ENCODE measurements at regions not wholly inside any gene's neighbourhood (a gene's known extent, or its start where the extent isn't known, plus 50 kb on each side); places are given as distances from the start of the nearest gene placed in this dataset.
A peak's percentile ranks its signal among the peaks of the same experiment; 100 is the strongest.
"Not testable (repeated sequence)": the region's sequence is repeated elsewhere in the genome, so short reads cannot be mapped to it uniquely, and the experiment has no call there.

- Histone ChIP-seq H3K27ac (peak overlapping the region; percentile 49 to 66), H3K4me3 (no peak overlapping the region), H3K4me1 (peaks cover 0 to 30% (median 6%) of the 10 kb centered on the region in 4 donors), H3K36me3 (no peaks in the 10 kb centered on the region), H3K9me3 (no peaks in the 10 kb centered on the region), H3K27me3 (no peaks in the 10 kb centered on the region)
- peak; percentile 71 for DNase-seq
- TF ChIP-seq CTCF (IDR thresholded peaks at IDR 0.05): no peak
- intact Hi-C loops (cut with DNase I; ENCODE audit: low total_unique reads): no loop called here
Measured at GRCh38 chr7:25456467-25457171, 228.3 kb upstream of the NPVF start.

- TF ChIP-seq CTCF (IDR thresholded peaks at IDR 0.05): no peak
- H3K27ac ChIP-seq: no peak overlapping the region
- peaks cover 0 to 29% (median 6%) of the 10 kb centered on the region in 4 donors for H3K4me1 ChIP-seq
- no peaks in the 10 kb centered on the region for H3K9me3 ChIP-seq
- DNase-seq: no peak
- H3K36me3 ChIP-seq: no peaks in the 10 kb centered on the region
- intact Hi-C loops (cut with DNase I; ENCODE audit: low total_unique reads): no loop called here
- H3K4me3 ChIP-seq: no peak overlapping the region
- no peaks in the 10 kb centered on the region for H3K27me3 ChIP-seq
Measured at GRCh38 chr7:25459057-25459456, 230.8 kb upstream of the NPVF start.

GRCh38 chr7:25460433-25460832 is 232.1 kb upstream of the NPVF start:
- DNase-seq: no peak
- TF ChIP-seq CTCF (IDR thresholded peaks at IDR 0.05): no peak
- Histone ChIP-seq H3K36me3 (no peaks in the 10 kb centered on the region), H3K27me3 (no peaks in the 10 kb centered on the region), H3K27ac (no peak overlapping the region), H3K4me3 (no peak overlapping the region), H3K9me3 (no peaks in the 10 kb centered on the region), H3K4me1 (peaks cover 0 to 20% (median 6%) of the 10 kb centered on the region in 4 donors)
- intact Hi-C loops (cut with DNase I; ENCODE audit: low total_unique reads): no loop called here

- H3K36me3 ChIP-seq: no peaks in the 10 kb centered on the region
- H3K9me3 ChIP-seq: no peaks in the 10 kb centered on the region
- H3K27ac ChIP-seq: no peak overlapping the region
- DNase-seq: no peak
- no peaks in the 10 kb centered on the region for H3K4me1 ChIP-seq
- no peak overlapping the region for H3K4me3 ChIP-seq
- no peaks in the 10 kb centered on the region for H3K27me3 ChIP-seq
- intact Hi-C loops (cut with DNase I; ENCODE audit: low total_unique reads): no loop called here
- no peak for TF ChIP-seq CTCF (IDR thresholded peaks at IDR 0.05)
Measured at GRCh38 chr7:25469669-25470068, 241.4 kb upstream of the NPVF start.

GRCh38 chr7:25476863-25477499 is 248.7 kb upstream of the NPVF start:
- Histone ChIP-seq H3K9me3 (no peaks in the 10 kb centered on the region), H3K36me3 (no peaks in the 10 kb centered on the region), H3K27me3 (no peaks in the 10 kb centered on the region), H3K27ac (no peak overlapping the region), H3K4me1 (no peaks in the 10 kb centered on the region), H3K4me3 (no peak overlapping the region)
- DNase-seq: no peak
- intact Hi-C loops (cut with DNase I; ENCODE audit: low total_unique reads): no loop called here
- TF ChIP-seq CTCF (IDR thresholded peaks at IDR 0.05): no peak

- H3K27me3 ChIP-seq; H3K9me3 ChIP-seq; intact Hi-C loops (cut with DNase I; ENCODE audit: low total_unique reads); H3K27ac ChIP-seq; H3K4me1 ChIP-seq; H3K36me3 ChIP-seq; H3K4me3 ChIP-seq; DNase-seq: not testable (repeated sequence)
Measured at GRCh38 chr7:25478221-25478620, 249.9 kb upstream of the NPVF start.
